Mucosa of descending colon (tissue), 3 donors: ENCODE measurements at regions not wholly inside any gene's neighbourhood (a gene's known extent, or its start where the extent isn't known, plus 50 kb on each side); places are given as distances from the start of the nearest gene placed in this dataset.

Source experiments
- ATAC-seq: fragments of 200-7000 bp; cut with Tn5 transposase; one replicate; pipeline ENCODE4 v1.9.1; 2020; ENCODE audit warnings: mild to moderate bottlenecking, moderate library complexity
- DNase-seq, 3 donors: peaks; one replicate each; pipeline ENCODE4 v3.0.0-alpha.2; 2020
- H3K36me3 ChIP-seq: fragments of 200-600 bp; one replicate; pipeline ENCODE4 v1.8.0; 2021; ENCODE audit warnings: low read depth, mild to moderate bottlenecking
- H3K4me1 ChIP-seq: fragments of 200-600 bp; one replicate; pipeline ENCODE4 v1.8.0; 2021; ENCODE audit warnings: low read depth, mild to moderate bottlenecking
- H3K4me3 ChIP-seq: fragments of 200-600 bp; one replicate; pipeline ENCODE4 v1.8.0; 2021; ENCODE audit warnings: mild to moderate bottlenecking
- H3K9me3 ChIP-seq: fragments of 200-600 bp; one replicate; pipeline ENCODE4 v1.8.0; 2021; ENCODE audit warnings: mild to moderate bottlenecking
- CTCF ChIP-seq: fragments of 200-600 bp; IDR thresholded peaks from one replicate; pipeline ENCODE4 v1.8.0; 2022; ENCODE audit warnings: antibody characterized with exemption, mild to moderate bottlenecking
- intact Hi-C, 2 donors: fragments of 100-400 bp; cut with DNase I in 1 of 2; cut with micrococcal nuclease in 1 of 2; formaldehyde crosslinking; loops; one replicate each; pipeline versions ENCODE4 v1.11.0 to v1.11.1; 2022; cut with DNase I, micrococcal nuclease
- donor health status: DM: no; HTN: no; CAD: no; lungs with moderate emphysema.
- donor health status: DM: no; HTN: no; CAD: no.
- donor health status: DM: no; HTN: yes; CAD: no.

GRCh38 chr3:87175732-87176131 is 51.4 kb upstream of the CHMP2B start:
- Histone ChIP-seq H3K9me3 (no peaks in the 10 kb centered on the region), H3K36me3 (no peaks in the 10 kb centered on the region), H3K4me1 (no peaks in the 10 kb centered on the region), H3K4me3 (no peak overlapping the region)
- TF ChIP-seq CTCF = no peak
- DNase-seq (no peak), ATAC-seq (no peak)
- intact Hi-C loops = no loop called here

- ATAC-seq = no peak
- H3K4me1 ChIP-seq = no peaks in the 10 kb centered on the region
- no peak for DNase-seq
- intact Hi-C loops = no loop called here
- no peak for TF ChIP-seq CTCF
- H3K4me3 ChIP-seq = no peak overlapping the region
- H3K9me3 ChIP-seq = no peaks in the 10 kb centered on the region
- no peaks in the 10 kb centered on the region for H3K36me3 ChIP-seq
These were observed 53.3 kb upstream of the CHMP2B start for GRCh38 chr3:87173776-87174175.

GRCh38 chr3:87173071-87173470 is 54.0 kb upstream of the CHMP2B start:
- intact Hi-C loops = no loop called here
- Histone ChIP-seq H3K36me3 (no peaks in the 10 kb centered on the region), H3K4me3 (no peak overlapping the region), H3K4me1 (no peaks in the 10 kb centered on the region), H3K9me3 (no peaks in the 10 kb centered on the region)
- no peak for ATAC-seq
- DNase-seq = no peak
- TF ChIP-seq CTCF = no peak

GRCh38 chr3:87167628-87168456 is 59.3 kb upstream of the CHMP2B start:
- Histone ChIP-seq H3K36me3 (no peaks in the 10 kb centered on the region), H3K4me3 (no peak overlapping the region), H3K4me1 (no peaks in the 10 kb centered on the region), H3K9me3 (no peaks in the 10 kb centered on the region)
- ATAC-seq (peak; percentile 61), DNase-seq (peak in 1 of 3 donors; percentile 57)
- TF ChIP-seq CTCF = peak; percentile 55
- intact Hi-C loops = loop anchor here in 1 of 2 donors (10.0 kb wide), 1 partner anchor 393 kb away; no protein-coding TSS in a partner anchor

- Histone ChIP-seq H3K36me3 (no peaks in the 10 kb centered on the region), H3K9me3 (no peaks in the 10 kb centered on the region), H3K4me1 (no peaks in the 10 kb centered on the region), H3K4me3 (no peak overlapping the region)
- intact Hi-C loops = loop anchor here in 1 of 2 donors (10.0 kb wide), 1 partner anchor 389 kb away; no protein-coding TSS in a partner anchor
- ATAC-seq = no peak
- no peak for TF ChIP-seq CTCF
- DNase-seq = no peak
These were observed 62.9 kb upstream of the CHMP2B start for GRCh38 chr3:87164245-87164644.
